Sigmoid colon (tissue), 4 donors: ENCODE measurements at regions not wholly inside any gene's neighbourhood (a gene's known extent, or its start where the extent isn't known, plus 50 kb on each side); places are given as distances from the start of the nearest gene placed in this dataset.

ENCODE experiments used
- CTCF ChIP-seq, 4 experiments: fragments of 450-650 bp in 3 of 4; fragments of 200-600 bp in 1 of 4; IDR thresholded peaks; one replicate each; pipeline ENCODE4 v1.5.1; 2016 to 2019; ENCODE audit warnings: antibody characterized with exemption in 4 of 4, mild to moderate bottlenecking in 3 of 4, moderate library complexity in 2 of 4
- EP300 ChIP-seq, 4 donors: sonication (generic); formaldehyde crosslinking; IDR thresholded peaks; one replicate each; pipeline ENCODE4 v1.6.1; 2017; ENCODE audit warnings: antibody characterized with exemption in 4 of 4
- POLR2A ChIP-seq, 2 donors: fragments of 450-650 bp; IDR thresholded peaks; one replicate each; pipeline ENCODE4 v1.6.1; 2016; ENCODE audit warnings: antibody characterized with exemption in 2 of 2, mild to moderate bottlenecking in 2 of 2, moderate library complexity in 2 of 2
- POLR2AphosphoS5 ChIP-seq, 4 donors: sonication (generic); formaldehyde crosslinking; IDR thresholded peaks; one replicate each; pipeline ENCODE4 v1.6.1; 2017; ENCODE audit warnings: antibody characterized with exemption in 4 of 4

GRCh38 chr6:44572346-44572745, 184.8 kb downstream of the CDC5L start:
- TF ChIP-seq CTCF (IDR thresholded peaks at IDR 0.05) (no peak), POLR2A (IDR thresholded peaks at IDR 0.05) (no peak), POLR2AphosphoS5 (IDR thresholded peaks at IDR 0.05) (no peak), EP300 (IDR thresholded peaks at IDR 0.05) (no peak)
